Astrocyte of the hippocampus (primary cell): ENCODE measurements at regions not wholly inside any gene's neighbourhood (a gene's known extent, or its start where the extent isn't known, plus 50 kb on each side); places are given as distances from the start of the nearest gene placed in this dataset.
"Not testable (repeated sequence)": the region's sequence is repeated elsewhere in the genome, so short reads cannot be mapped to it uniquely, and the experiment has no call there.

Source experiments
- DNase-seq: peaks from one replicate; pipeline ENCODE4 v3.0.0; 2011; ENCODE audit warnings: low read depth, low spot score

- DNase-seq, result no peak
Observed at GRCh38 chr18:70620837-70621612, 332.2 kb downstream of the SOCS6 start.

- DNase-seq, result no peak
Observed at GRCh38 chr18:70617020-70617763, 328.3 kb downstream of the SOCS6 start.

GRCh38 chr18:70600225-70600925, 311.5 kb downstream of the SOCS6 start:
- no peak for DNase-seq

GRCh38 chr18:70598406-70598805, 309.6 kb downstream of the SOCS6 start:
- no peak for DNase-seq

GRCh38 chr18:70582981-70583380, 294.1 kb downstream of the SOCS6 start:
- DNase-seq, result no peak

GRCh38 chr18:70578480-70578879, 289.6 kb downstream of the SOCS6 start:
- DNase-seq, result no peak

GRCh38 chr18:70577023-70577420, 288.2 kb downstream of the SOCS6 start:
- DNase-seq, result no peak

- DNase-seq, result no peak
Observed at GRCh38 chr18:70576276-70577022, 287.6 kb downstream of the SOCS6 start.

GRCh38 chr18:70574951-70575350, 286.1 kb downstream of the SOCS6 start:
- not testable (repeated sequence) for DNase-seq

GRCh38 chr18:70569647-70570046, 280.8 kb downstream of the SOCS6 start:
- not testable (repeated sequence) for DNase-seq

GRCh38 chr18:70559446-70559845, 270.6 kb downstream of the SOCS6 start:
- no peak for DNase-seq

GRCh38 chr18:70558371-70558770, 269.5 kb downstream of the SOCS6 start:
- no peak for DNase-seq

- no peak for DNase-seq
Observed at GRCh38 chr18:70554854-70555445, 266.1 kb downstream of the SOCS6 start.

- no peak for DNase-seq
Observed at GRCh38 chr18:70553936-70554260, 265.1 kb downstream of the SOCS6 start.

- DNase-seq, result no peak
Observed at GRCh38 chr18:70553245-70553935, 264.5 kb downstream of the SOCS6 start.

- no peak for DNase-seq
Observed at GRCh38 chr18:70536370-70537062, 247.7 kb downstream of the SOCS6 start.

- DNase-seq, result no peak
Observed at GRCh38 chr18:70535041-70535440, 246.2 kb downstream of the SOCS6 start.

- DNase-seq, result not testable (repeated sequence)
Observed at GRCh38 chr18:70525322-70525721, 236.5 kb downstream of the SOCS6 start.

GRCh38 chr18:70523792-70524182, 234.9 kb downstream of the SOCS6 start:
- no peak for DNase-seq
